ENCODE measurements at regions not wholly inside any gene's neighbourhood (a gene's known extent, or its start where the extent isn't known, plus 50 kb on each side); places are given as distances from the start of the nearest gene placed in this dataset.
"Not testable (repeated sequence)": the region's sequence is repeated elsewhere in the genome, so short reads cannot be mapped to it uniquely, and the experiment has no call there.

DNA sequence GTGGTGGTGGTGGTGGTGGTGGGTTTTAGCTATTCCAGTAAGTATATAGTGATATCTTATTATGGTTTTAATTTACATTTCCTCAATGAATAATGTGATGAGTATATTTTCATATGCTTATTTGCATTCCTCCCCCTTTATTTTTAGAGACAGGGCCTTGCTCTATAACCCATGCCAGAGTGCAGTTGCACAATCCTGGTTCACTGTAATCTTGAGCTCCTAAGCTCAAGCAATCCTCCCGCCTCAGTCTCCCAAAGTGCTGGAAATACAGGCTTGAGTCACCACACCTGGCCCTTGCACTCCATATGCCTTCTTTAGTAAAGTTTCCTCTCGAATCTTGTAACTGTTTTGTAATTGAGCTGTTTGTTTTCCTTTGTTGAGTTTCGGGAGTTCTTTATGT lies 577.7 kb upstream of the AUTS2 start:
- no peak for DNase-seq

DNA sequence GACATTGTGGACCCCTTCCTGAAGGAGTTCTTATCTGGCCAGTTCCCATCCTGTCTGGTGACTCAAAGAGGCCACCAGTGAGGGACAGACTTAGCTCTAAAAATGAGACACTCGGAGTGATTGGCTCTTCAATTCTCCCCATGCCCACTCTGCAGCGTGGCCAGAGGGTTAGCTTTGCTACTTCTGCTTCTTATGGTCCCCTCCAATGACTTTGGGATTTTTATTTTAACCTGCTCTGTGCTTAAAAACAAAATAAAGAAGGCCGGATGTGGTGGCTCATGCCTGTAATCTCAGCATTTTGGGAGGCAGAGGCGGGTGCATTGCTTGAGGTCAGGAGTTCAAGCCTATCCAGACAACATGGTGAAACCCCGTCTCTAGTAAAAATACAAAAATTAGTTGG lies 573.0 kb upstream of the AUTS2 start:
- DNase-seq, result no peak

DNA sequence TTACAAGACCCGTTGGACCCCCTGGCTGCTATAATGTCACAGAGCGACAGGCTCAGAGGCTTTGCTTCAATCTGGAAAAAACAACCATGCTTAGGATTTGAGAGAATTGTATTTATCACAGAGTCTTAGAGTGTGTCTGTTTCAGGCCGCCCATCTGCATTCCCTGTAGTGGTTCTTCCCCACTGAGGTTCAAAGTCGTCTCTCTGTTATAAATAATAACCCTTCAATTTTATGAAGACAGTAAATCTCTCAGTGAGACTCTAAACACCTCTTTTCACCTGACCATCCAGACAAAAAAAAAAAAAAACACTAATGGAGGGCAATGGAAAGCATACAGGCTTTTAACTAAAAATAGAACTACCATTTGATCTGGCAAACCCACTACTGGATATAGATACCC lies 565.4 kb upstream of the AUTS2 start:
- DNase-seq, result no peak

DNA sequence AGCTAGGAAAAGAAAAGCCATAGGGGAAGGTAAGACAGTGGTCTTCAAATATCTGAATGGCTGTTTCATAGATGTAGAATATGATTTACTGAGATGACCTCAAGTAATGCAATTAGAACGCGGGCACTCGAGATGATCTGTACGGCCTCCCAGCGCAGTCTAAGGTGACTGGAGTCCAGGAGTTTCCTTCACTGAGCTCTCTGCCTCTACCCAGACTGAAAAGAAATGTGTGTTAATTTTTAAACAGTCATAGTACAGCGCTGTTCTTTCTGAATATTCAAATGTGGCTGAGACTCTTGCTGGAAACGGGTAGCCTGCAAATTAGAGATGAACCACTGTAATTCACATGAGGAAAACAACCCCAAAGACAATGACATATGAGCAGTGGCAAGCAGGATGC lies 562.4 kb upstream of the AUTS2 start:
- no peak for DNase-seq

DNA sequence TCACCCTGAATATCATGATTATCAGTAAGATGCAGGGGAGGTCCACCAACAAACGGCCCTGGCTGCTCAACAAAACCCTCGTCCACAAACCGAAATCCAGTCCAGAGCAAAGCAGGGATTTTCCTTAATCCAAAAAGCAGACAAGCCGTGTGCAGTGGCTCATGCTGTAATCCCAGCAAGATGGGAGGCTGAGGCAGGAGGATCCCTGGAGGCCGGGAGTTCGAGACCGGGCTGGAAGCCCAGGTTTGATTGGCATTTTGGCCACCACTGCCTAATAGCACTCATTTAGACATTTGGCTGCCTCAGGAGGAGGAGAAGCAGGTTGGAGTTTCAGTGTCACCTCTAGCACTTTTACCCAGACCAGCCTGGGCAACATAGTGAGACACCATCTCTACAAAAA lies 562.0 kb upstream of the AUTS2 start:
- DNase-seq, result no peak

DNA sequence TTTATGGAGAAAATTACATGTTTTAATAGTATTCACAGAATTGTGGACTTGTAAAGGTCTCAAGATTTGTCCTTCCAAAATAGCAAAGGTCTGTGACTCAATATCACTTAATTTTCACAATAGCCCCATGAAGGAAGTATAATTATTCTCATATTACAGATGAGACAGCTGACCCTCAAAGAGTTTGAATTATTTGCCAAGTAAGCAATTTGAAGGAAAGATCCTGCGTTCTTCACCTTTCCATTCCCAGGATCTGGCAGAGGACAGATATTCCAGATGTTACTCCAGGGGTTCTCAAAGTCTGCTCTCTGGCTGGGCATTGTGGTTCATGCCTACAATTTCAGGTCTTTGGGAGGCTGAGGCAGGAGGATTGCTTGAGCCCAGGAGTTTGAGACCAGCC lies 559.4 kb upstream of the AUTS2 start:
- no peak for DNase-seq

DNA sequence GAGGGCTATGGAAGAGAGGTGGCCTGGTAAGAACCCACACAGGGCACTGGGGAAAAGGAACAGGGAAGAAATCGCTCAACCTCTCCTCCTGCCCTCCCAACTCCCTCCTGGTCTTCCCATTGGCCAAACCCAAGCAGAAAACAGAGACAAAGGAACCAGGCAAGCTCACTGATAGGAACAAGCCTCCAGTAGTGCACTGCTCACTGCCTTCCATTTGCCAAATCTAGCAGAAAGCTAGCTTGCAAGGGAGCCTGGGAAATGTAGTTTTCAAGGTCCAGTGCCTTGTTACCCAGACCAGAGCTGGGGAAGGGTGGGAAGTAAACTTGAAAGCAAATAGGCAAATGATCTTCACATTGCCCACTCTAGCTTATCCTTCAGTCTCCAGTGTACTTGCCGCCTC lies 556.1 kb upstream of the AUTS2 start:
- DNase-seq, result no peak

DNA sequence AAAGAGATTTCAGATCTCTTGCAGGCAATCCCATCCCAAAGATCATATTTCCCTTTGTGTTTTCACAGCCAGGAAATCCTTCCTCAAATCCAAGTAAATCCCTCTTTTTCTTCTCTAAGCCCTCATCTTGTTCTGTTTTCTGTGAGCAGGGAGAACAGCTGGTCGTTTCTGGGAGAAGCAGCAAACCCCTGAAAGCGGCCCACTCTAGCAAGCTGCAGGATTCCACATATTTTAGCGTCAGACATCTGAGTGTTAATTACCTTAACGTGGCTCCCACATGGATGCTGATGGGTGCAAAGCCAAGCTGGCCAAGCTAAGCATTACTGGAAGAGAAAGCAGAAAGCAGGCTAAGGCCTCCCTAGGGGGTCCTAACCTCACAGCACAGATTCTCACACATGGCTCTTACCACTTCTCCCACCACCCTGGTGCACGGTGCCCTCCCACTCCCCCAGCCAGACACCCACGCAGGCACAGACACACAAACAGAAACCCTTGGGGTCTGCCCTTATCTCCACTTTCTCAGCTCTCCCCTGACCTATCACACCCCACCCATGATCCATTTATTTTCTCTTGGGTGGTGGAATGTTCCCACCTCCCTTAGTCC lies 551.0 kb upstream of the AUTS2 start:
- peak in 3 of 56 donors; percentile 1 to 12 (median 3) for DNase-seq

DNA sequence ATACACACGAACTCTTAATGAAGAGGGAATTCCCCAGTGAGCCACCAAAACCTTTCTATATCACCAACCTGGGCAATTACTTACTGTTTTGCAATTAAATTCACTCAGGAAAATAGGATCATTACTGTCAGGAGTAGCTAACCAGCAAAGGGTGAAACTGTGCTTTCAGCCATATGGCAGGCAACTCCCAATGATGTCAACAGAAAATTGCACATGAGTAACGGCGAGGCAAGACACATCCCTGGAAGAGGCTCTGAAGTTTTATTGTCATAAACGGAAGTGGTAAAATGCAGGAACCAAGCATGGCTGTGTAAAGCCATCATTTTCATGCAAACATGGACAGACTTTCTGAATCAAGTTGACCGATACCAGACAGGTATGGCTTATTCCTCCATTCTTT lies 548.9 kb upstream of the AUTS2 start:
- DNase-seq, result no peak

DNA sequence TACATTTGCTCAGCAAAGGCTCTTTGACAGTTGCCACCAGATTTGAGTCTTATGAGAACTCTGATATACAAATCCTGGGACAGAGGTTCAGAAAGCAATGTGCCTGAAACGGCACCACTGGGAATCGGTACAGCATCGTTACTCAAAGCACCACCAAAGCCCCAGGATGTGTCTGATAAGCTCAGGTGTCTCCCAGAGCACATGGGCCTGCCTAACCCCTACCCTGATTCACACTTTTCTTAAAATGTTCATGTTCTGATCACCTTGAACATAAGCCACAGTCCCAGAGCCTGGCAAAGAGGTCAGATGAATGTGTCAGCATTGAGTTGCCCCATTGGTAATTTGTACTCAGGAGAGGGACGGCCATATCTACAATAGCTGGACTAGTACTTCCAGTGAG lies 545.8 kb upstream of the AUTS2 start:
- DNase-seq, result no peak

DNA sequence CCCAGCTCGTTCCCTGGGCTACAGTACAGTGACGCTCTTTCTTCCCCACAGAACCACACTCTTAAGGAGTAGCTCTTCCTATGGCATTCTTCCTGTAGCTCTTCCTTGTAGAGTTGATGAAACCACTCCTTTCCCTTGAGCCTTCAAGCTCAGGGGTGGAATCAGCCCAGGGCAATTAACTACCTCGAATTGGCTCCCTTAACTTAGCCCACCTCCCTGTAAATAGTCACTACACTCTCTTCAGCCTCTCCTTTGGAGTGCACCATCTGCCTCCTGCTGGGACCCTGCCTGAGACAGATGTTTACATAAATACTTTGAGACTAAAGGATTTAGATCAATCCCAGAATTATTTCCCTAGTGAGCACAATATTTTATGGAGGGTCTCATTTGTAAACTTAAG lies 537.8 kb upstream of the AUTS2 start:
- DNase-seq, result no peak

DNA sequence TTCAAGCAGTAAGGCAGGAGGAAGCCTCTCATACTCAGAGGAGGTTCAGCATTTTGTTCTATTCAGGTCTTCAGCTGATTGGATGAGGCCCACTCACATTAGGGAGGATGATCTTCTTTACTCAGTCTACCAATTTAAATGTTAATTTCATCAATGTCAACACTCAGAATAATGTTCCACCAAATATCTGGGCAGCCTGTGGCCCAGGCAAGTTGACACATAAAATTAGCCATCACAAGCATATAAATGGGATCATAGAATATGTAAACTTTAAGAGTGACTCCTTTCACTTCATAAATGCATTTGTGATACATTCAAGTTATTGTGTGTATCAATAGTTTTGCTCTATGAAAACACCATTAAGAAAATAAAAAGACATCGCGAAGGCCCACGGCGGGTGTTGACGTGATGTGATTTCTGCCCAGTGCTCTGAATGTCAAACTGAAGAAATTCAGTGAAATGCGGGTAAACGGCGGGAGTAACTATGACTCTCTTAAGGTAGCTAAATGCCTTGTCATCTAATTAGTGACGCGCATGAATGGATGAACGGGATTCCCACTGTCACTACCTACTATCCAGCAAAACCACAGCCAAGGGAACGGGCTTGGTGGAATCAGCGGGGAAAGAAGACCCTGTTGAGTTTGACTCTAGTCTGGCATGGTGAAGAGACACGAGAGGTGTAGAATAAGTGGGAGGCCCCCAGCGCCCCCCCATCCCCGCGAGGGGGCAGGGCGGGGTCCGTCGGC lies 536.1 kb upstream of the AUTS2 start:
- DNase-seq, result no peak

DNA sequence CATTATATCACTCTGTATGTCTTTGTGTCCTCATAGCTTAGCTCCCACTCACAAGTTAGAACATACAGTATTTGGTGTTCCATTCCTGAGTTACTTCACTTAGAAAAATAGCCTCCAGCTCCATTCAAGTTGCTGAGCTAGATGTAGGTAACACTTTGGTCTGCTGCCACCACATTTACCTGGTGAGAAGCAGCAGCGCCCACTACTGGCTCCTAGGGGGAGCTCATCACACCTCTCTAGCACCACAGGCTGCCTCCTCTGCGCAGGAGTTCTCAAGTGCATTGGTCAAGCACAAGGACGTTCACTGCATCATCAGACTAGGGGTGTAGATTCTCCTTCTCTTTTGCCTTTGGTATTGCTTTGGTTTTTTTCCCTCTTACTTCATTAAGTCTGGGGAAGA lies 530.9 kb upstream of the AUTS2 start:
- no peak for DNase-seq

DNA sequence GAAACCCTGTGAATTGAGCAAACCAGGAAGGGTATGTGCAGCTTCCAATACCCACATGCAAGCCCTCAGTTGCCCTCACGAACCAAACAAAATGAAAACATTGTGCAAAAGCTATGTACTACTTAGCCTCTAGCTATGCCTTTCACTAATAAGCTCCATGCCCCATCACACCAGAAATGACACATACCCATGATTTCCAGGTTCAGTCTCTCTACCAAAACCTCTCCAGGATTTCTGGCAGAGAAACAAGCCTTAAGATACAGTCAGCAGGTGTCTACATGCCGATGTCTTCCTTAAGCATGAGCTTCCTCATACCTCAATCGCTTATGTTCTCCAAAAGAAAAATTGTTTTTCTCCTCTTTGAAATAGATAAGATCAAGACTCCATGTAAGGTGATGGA lies 527.8 kb upstream of the AUTS2 start:
- DNase-seq, result no peak

DNA sequence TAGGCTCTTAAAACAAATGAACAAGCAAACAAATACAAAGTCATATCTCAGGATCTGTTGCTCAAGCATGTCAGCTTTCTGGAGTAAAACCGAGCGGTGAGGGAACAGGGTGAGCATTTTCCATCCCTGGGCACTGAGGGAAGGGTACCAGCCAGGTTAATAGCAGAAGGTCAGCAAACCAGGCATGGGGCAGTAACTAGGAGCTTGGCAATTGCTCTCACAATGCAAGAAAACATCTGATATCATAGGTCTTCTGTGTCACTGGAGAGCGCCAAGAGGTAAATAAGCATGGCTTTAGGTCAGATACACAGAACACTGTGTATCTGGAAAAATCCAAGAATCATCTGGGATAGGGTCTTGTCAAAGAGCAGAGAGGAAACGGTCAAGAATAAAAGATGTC lies 521.7 kb upstream of the AUTS2 start:
- no peak for DNase-seq

DNA sequence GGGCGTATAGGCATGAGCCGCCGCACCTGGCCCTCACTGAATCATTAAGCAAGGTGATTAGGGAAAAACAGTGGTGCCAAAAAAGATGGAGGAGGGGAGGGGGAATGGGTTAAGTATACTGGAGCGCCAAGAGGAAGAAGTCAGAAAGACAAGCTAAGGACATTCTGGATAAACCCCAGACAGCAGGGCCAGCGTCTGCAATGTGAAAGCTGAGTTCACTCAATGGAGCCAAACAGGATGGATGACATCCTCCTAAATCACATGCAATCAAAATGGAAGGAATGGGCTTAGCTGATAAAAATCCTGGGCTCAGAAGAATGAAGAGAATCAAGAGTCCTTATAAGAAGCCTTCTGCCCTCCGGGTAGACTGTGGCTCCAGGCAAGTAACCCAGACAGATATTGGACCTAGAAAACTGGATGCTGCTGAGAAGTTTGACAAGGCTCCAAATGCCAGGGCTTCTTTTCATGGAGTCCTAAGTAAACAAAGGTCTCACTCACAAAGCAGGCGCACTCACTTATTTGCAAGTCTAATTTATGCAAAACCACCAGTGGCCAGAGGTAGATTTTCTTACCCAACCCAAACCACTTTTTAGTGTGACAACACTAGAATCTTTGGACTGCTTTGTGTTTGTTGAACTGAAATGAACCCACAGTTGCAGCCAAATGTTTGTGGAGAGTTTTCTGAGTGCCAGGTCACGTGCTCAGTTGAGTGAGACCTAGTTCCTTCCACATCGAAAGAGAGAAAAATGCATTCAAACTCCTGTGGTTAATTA lies 519.1 kb upstream of the AUTS2 start:
- peak in 41 of 56 donors; percentile 0 to 69 (median 22) for DNase-seq

DNA sequence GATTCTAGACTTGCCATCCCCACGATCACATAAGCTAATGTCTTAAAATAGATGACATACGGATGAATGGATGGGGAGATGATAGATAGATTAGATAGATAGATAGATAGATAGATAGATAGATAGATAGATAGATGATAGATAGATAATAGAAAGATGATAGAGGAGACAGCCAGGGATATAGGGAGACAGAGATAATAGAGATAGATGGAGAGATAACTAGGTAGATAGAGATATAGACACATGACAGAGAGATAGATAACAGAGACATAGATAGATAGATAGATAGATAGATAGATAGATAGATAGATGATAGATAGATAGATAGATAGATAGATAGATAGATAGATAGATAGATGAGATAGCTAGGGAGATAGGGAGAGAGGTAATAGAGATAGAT lies 511.0 kb upstream of the AUTS2 start:
- DNase-seq, result not testable (repeated sequence)

DNA sequence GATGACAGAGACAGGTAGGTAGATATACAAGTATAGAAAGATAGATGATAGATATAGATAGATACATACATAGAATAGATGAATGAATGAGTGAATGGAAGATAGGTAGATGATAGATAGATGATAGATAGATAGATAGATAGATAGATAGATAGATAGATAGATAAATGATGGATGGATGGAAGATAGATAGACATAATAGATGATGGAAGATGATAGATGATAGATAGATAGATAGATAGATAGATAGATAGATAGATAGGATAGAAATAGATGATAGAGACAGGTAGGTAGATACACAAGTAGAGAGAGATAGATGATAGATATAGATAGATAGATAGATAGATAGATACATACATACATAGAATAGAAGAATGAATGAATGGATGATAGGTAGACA lies 510.1 kb upstream of the AUTS2 start:
- DNase-seq, result no peak

DNA sequence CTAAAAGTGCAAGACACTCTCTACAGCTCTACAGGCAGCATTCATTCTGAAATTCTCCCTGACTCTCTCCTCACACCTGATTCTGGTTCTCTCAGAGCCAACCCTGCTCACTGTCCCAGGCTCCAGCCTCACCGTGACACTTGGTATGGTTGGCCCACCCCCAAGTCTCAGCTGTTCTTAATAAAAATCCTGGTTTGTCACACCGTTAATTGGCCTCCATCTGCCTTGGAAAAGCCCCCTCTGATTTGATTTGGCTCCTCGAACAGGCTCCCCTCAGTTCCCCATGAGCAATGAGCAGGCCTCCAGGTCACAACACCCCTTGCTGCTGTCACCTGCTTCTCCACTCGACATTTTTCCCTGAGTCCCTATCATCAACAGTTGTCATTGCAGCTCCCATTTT lies 507.3 kb upstream of the AUTS2 start:
- DNase-seq, result no peak

DNA sequence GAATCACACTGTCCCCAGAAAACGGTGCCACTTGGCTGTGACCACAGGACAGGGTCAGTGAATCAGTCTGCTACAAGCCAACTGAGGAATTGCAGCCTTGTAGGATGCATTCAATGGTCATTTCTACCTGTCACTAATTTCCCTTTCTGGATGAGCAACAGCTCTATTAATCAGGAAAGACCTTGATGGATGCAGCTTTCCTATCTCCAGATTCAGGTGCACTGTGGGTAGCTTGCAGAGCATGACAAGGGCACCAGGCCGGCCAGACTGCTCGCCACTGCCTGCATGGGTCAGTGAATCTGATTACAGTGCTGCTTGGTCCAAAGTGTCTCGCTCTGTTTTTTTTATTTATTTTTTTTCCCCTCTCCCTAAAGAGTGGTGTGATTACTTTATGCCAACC lies 506.8 kb upstream of the AUTS2 start:
- DNase-seq, result no peak

DNA sequence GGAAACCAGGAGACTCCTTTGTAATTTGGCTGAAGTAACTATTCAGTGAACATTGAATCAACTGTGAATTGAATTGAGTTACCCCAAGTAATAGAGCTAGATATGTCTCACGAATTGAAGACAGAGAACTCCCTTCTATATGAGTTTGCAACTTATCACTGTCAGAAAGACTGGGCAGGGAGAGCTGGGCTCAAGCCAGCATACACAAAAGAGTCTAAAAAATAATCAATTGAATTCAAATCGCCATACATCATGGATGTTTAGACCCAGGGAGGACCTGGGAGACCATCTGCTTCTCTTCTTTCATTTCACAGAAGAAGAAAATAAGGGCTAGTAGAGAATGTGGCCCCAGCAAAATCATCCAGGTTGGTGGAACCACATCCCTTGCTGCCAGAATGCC lies 503.1 kb upstream of the AUTS2 start:
- DNase-seq, result no peak

DNA sequence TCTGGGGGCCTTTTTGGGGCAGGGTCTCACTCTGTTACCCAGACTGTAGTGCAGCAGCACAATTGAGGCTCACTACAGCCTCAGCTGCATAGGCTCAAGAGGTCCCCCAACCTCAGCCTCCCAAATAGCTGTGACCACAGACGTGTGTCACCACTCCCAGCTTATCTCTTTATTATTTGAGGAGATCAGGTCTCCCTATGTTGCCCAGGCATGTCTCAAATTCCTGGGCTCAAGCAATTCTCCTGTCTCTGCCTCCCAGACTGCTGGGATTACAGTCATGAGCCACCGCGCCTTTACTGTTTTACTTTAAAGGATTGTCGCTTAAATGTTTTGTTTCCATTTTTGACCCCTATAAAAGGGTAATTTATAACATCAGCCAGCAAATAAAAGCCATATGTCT lies 502.6 kb upstream of the AUTS2 start:
- DNase-seq, result no peak

DNA sequence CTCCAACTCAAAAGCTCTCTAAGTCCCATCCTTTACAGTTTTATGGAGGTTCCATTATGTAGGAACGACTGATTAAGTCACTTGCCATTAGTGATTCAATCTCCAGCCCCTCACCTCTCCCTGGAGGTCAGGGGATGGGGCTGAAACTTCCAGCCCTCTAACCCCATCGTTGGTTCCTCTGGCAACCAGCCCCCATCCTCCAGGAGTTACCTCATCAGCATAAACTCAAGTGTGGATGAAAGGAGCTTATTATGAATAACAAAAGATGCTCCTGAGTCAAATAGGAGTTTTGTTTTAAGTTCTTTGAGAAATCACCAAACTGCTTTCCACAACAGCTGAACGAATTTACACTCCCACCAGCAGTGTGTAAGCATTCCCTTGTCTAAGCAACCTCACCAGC lies 494.3 kb upstream of the AUTS2 start:
- no peak for DNase-seq

Measured in amygdala (tissue), 56 donors.